H9 (cell line): ENCODE measurements at regions not wholly inside any gene's neighbourhood (a gene's known extent, or its start where the extent isn't known, plus 50 kb on each side); places are given as distances from the start of the nearest gene placed in this dataset.

ENCODE experiments used
- DNase-seq: peaks from one replicate; pipeline ENCODE4 v3.0.0-alpha.2; 2017
- H2AFZ ChIP-seq: one replicate; pipeline ENCODE4 v1.6.1; 2013; ENCODE audit warnings: mild to moderate bottlenecking, low read length, control low read depth, moderate library complexity
- H2AK5ac ChIP-seq: 2 replicates; pipeline ENCODE4 v1.6.1; 2013; ENCODE audit warnings: low read length, control low read depth, mixed read lengths; ENCODE audit not compliant: insufficient read length
- H2BK120ac ChIP-seq: one replicate; pipeline ENCODE4 v1.6.1; 2013; ENCODE audit warnings: low read depth, mild to moderate bottlenecking, low read length, control low read depth, inconsistent platforms; ENCODE audit not compliant: poor library complexity, severe bottlenecking
- H2BK12ac ChIP-seq: 2 replicates; pipeline ENCODE4 v1.6.1; 2013; ENCODE audit warnings: low read length, control low read depth, mixed read lengths, low read depth; ENCODE audit not compliant: insufficient read length
- H2BK15ac ChIP-seq: 2 replicates; pipeline ENCODE4 v1.6.1; 2013; ENCODE audit warnings: low read depth, low read length, control low read depth
- H2BK20ac ChIP-seq: one replicate; pipeline ENCODE4 v1.6.1; 2013; ENCODE audit warnings: low read depth, mild to moderate bottlenecking, low read length, control low read depth, inconsistent platforms; ENCODE audit not compliant: poor library complexity, severe bottlenecking
- H2BK5ac ChIP-seq: 2 replicates; pipeline ENCODE4 v1.6.1; 2013; ENCODE audit warnings: low read length, control low read depth, mixed read lengths; ENCODE audit not compliant: insufficient read length
- H3K14ac ChIP-seq: 2 replicates; pipeline ENCODE4 v1.6.1; 2013; ENCODE audit warnings: low read length, control low read depth; ENCODE audit not compliant: insufficient read depth
- H3K18ac ChIP-seq: 2 replicates; pipeline ENCODE4 v1.6.1; 2013; ENCODE audit warnings: low read depth, mild to moderate bottlenecking, mixed read lengths, low read length, control low read depth; ENCODE audit not compliant: insufficient read length
- H3K23ac ChIP-seq: 2 replicates; pipeline ENCODE4 v1.6.1; 2013; ENCODE audit warnings: low read length, control low read depth, mixed read lengths, low read depth; ENCODE audit not compliant: insufficient read length
- H3K23me2 ChIP-seq: 2 replicates; pipeline ENCODE4 v1.6.1; 2013; ENCODE audit warnings: low read depth, mild to moderate bottlenecking, mixed read lengths, low read length, control low read depth; ENCODE audit not compliant: insufficient read length, poor library complexity, severe bottlenecking
- H3K27ac ChIP-seq: 2 replicates; pipeline ENCODE4 v1.5.1; 2013; ENCODE audit warnings: low read length, control low read depth, mixed read lengths, low read depth; ENCODE audit not compliant: insufficient read length
- H3K27me3 ChIP-seq: 2 replicates; pipeline ENCODE4 v1.6.1; 2013; ENCODE audit warnings: low read length, control low read depth, inconsistent platforms; ENCODE audit not compliant: insufficient read depth
- H3K4ac ChIP-seq: 2 replicates; pipeline ENCODE4 v1.6.1; 2013; ENCODE audit warnings: low read depth, mild to moderate bottlenecking, control low read depth, inconsistent platforms, low read length, moderate library complexity
- H3K4me1 ChIP-seq: 2 replicates; pipeline ENCODE4 v1.6.1; 2013; ENCODE audit warnings: low read length, control low read depth, inconsistent platforms; ENCODE audit not compliant: insufficient read depth
- H3K4me2 ChIP-seq: 2 replicates; pipeline ENCODE4 v1.6.1; 2013; ENCODE audit warnings: low read length, control low read depth, mixed read lengths; ENCODE audit not compliant: insufficient read length, insufficient read depth
- H3K56ac ChIP-seq: 2 replicates; pipeline ENCODE4 v1.6.1; 2013; ENCODE audit warnings: low read depth, mild to moderate bottlenecking, mixed read lengths, low read length, control low read depth; ENCODE audit not compliant: insufficient read length
- H3K79me1 ChIP-seq: 2 replicates; pipeline ENCODE4 v1.6.1; 2013; ENCODE audit warnings: low read depth, mild to moderate bottlenecking, moderate library complexity, low read length, control low read depth, inconsistent platforms; ENCODE audit not compliant: insufficient read depth, poor library complexity, severe bottlenecking
- H3K79me2 ChIP-seq: 2 replicates; pipeline ENCODE4 v1.6.1; 2013; ENCODE audit warnings: low read length, control low read depth, inconsistent platforms; ENCODE audit not compliant: insufficient read depth
- H3K9ac ChIP-seq: 2 replicates; pipeline ENCODE4 v1.6.1; 2013; ENCODE audit warnings: low read length, control low read depth, mixed read lengths; ENCODE audit not compliant: insufficient read length; ENCODE audit errors: extremely low read depth
- H3K9me3 ChIP-seq: one replicate; pipeline ENCODE4 v1.6.1; 2013; ENCODE audit warnings: low read depth, low read length, inconsistent platforms; ENCODE audit not compliant: control insufficient read depth
- H3T11ph ChIP-seq: one replicate; pipeline ENCODE4 v1.6.1; 2013; ENCODE audit warnings: mild to moderate bottlenecking, low read length, control low read depth, inconsistent platforms
- H4K20me1 ChIP-seq: one replicate; pipeline ENCODE4 v1.6.1; 2013; ENCODE audit not compliant: control insufficient read depth, insufficient read length, insufficient read depth
- H4K5ac ChIP-seq: 2 replicates; pipeline ENCODE4 v1.6.1; 2013; ENCODE audit warnings: low read depth, mild to moderate bottlenecking, mixed read lengths, low read length, control low read depth; ENCODE audit not compliant: insufficient read length
- H4K8ac ChIP-seq: replicated peaks from 2 replicates; pipeline ENCODE4 v1.6.1; 2013; ENCODE audit warnings: low read length, control low read depth, mixed read lengths, low read depth; ENCODE audit not compliant: insufficient read length
- H4K91ac ChIP-seq: 2 replicates; pipeline ENCODE4 v1.6.1; 2013; ENCODE audit warnings: low read depth, mild to moderate bottlenecking, moderate library complexity, mixed read lengths, low read length, control low read depth; ENCODE audit not compliant: insufficient read length
- H3K27ac Mint-ChIP-seq, 3 experiments: 2 replicates in 2 of 3; 3 replicates in 1 of 3; pipeline ENCODE4 v1.8.0; 2020 to 2021; ENCODE audit warnings: mixed read lengths in 3 of 3, mild to moderate bottlenecking in 1 of 3, moderate library complexity in 1 of 3
- H3K27me3 Mint-ChIP-seq: 2 replicates; pipeline ENCODE4 v1.8.0; 2021; ENCODE audit warnings: low read depth, mild to moderate bottlenecking, moderate library complexity, mixed read lengths
- H3K36me3 Mint-ChIP-seq, 3 experiments: 2 replicates in 2 of 3; 3 replicates in 1 of 3; pipeline ENCODE4 v1.8.0; 2020 to 2021; ENCODE audit warnings: low read depth in 3 of 3, mixed read lengths in 3 of 3; ENCODE audit not compliant: insufficient read depth in 1 of 3
- H3K4me1 Mint-ChIP-seq, 2 experiments: 2 replicates each; pipeline ENCODE4 v1.8.0; 2020; ENCODE audit warnings: mixed read lengths in 2 of 2
- H3K4me3 Mint-ChIP-seq, 2 experiments: 2 replicates in 1 of 2; 3 replicates in 1 of 2; pipeline ENCODE4 v1.8.0; 2020 to 2021; ENCODE audit warnings: mild to moderate bottlenecking in 2 of 2, mixed read lengths in 2 of 2, moderate library complexity in 1 of 2
- H3K9me3 Mint-ChIP-seq, 2 experiments: 2 replicates in 1 of 2; 3 replicates in 1 of 2; pipeline ENCODE4 v1.8.0; 2020; ENCODE audit warnings: mild to moderate bottlenecking in 2 of 2, mixed read lengths in 2 of 2, moderate library complexity in 1 of 2
- CTCF ChIP-seq: fragments of 200-600 bp; sonication (generic); conservative IDR thresholded peaks from 3 replicates; pipeline ENCODE4 v1.8.0; 2021; ENCODE audit warnings: antibody characterized with exemption, mild to moderate bottlenecking
- WGBS: extraction: QIAGEN DNeasy Blood & Tissue Kit; methylation state at CpG from one replicate; pipeline ENCODE4 v1.1.7; 2013; ENCODE audit warnings: missing lambda C conversion rate, low lambda C conversion rate, mixed read lengths; ENCODE audit not compliant: insufficient read length; ENCODE audit errors: extremely low coverage; 5-methylcytosine and 5-hydroxymethylcytosine counted together

GRCh38 chr5:61881821-61882487 is 424.1 kb upstream of the KIF2A start:
- no peak for TF ChIP-seq CTCF
- no peaks in the 10 kb centered on the region for H3K9me3 ChIP-seq
- H3K9me3 Mint-ChIP-seq, result no peaks in the 10 kb centered on the region
- H2AK5ac ChIP-seq, result no peak overlapping the region
- no peaks in the 10 kb centered on the region for H3K23me2 ChIP-seq
- no peak for DNase-seq
- no peak overlapping the region for H4K5ac ChIP-seq
- no peak overlapping the region for H3K27ac ChIP-seq
- no peak overlapping the region for H3K4ac ChIP-seq
- H4K8ac ChIP-seq, result no peak overlapping the region
- no peak overlapping the region for H2BK120ac ChIP-seq
- no peak overlapping the region for H3K23ac ChIP-seq
- H2BK12ac ChIP-seq, result no peak overlapping the region
- peaks cover 2% of the 10 kb centered on the region; the same call in 1 of the 2 replicates for H3K27me3 Mint-ChIP-seq
- H3K14ac ChIP-seq, result no peak overlapping the region
- no peak overlapping the region for H2AFZ ChIP-seq
- no peak overlapping the region for H3T11ph ChIP-seq
- H3K56ac ChIP-seq, result no peak overlapping the region
- H3K27ac Mint-ChIP-seq, result no peak overlapping the region
- H2BK15ac ChIP-seq, result no peak overlapping the region
- H2BK5ac ChIP-seq, result no peak overlapping the region
- no peaks in the 10 kb centered on the region for H3K4me1 ChIP-seq
- H3K4me1 Mint-ChIP-seq, result peaks cover 13% of the 10 kb centered on the region in 2 experiments
- H3K4me3 Mint-ChIP-seq, result no peak overlapping the region
- no peak overlapping the region for H2BK20ac ChIP-seq
- H3K79me2 ChIP-seq, result no peaks in the 10 kb centered on the region
- no CpG with 5 or more reads among the region's 6 CpGs for WGBS
- H3K4me2 ChIP-seq, result no peak overlapping the region
- H3K9ac ChIP-seq, result no peak overlapping the region
- no peaks in the 10 kb centered on the region for H3K36me3 Mint-ChIP-seq
- H3K18ac ChIP-seq, result no peak overlapping the region
- no peak overlapping the region for H4K91ac ChIP-seq
- H4K20me1 ChIP-seq, result no peaks in the 10 kb centered on the region
- no peaks in the 10 kb centered on the region for H3K27me3 ChIP-seq
- no peaks in the 10 kb centered on the region for H3K79me1 ChIP-seq
